NCI-H526 (cell line): ENCODE measurements at regions not wholly inside any gene's neighbourhood (a gene's known extent, or its start where the extent isn't known, plus 50 kb on each side); places are given as distances from the start of the nearest gene placed in this dataset.
"Not testable (repeated sequence)": the region's sequence is repeated elsewhere in the genome, so short reads cannot be mapped to it uniquely, and the experiment has no call there.

Experiments
- DNase-seq, 2 experiments: peaks; one replicate each; lab custom pipeline; 2025; lab: John Stamatoyannopoulos, UW

DNA sequence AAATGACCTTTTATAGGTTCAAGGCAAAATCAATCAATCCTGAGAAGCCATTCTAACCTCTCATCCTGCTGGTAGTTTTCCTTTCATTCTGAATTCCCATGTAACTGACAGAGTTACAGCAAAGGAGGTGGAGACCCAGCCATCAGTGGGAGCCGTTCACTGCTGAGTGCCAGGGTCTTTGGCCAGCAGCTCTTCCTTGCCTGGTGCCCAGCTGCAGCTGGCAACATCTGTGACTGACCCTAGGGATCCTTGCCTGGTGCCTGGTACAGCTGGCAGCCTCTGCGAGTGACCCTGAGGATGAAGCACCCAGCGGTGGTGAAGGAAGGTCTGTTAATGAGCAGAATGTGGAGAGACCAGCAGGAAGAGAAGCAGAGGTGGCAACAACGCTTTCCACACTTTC is 314.6 kb downstream of the THBS2 start:
- no peak for DNase-seq

DNA sequence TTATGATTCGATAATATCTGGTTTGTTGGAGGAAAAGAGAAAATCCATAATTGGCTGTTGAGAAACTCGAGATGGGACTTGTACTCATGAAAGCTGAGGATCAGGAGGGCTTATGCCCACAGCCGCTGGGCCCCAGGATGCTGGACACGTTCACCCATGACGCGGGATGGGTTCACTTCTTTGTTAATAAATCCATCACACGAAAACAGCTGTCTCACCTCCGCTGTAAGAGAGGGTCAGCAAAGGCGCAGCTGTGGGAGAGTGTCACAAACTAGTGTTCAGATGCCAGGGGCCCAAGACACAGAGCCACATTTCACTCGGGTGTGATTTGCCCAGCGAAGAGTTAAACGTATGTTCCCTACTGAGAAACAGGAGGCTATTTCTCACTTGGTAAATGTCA is 315.1 kb downstream of the THBS2 start:
- DNase-seq, result no peak

DNA sequence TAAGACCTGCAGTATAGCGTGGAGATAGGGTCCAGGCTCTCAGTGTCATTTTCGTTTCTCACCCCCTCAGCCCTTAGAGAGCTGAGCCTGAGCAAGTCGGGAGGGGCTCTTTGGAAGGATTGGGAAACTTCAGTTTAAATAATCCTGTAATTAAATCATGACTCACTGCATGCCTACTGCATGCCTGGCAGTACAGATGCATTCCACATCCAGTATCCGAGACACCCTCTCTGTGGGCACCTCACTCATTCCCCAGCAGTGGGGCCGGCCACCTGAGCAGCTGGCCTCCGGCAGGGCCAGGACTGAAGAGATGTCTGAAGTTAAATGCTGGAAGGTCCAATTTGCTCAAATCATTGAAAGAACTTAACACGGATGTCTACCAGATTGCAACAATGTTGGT is 316.6 kb downstream of the THBS2 start:
- DNase-seq, result no peak

DNA sequence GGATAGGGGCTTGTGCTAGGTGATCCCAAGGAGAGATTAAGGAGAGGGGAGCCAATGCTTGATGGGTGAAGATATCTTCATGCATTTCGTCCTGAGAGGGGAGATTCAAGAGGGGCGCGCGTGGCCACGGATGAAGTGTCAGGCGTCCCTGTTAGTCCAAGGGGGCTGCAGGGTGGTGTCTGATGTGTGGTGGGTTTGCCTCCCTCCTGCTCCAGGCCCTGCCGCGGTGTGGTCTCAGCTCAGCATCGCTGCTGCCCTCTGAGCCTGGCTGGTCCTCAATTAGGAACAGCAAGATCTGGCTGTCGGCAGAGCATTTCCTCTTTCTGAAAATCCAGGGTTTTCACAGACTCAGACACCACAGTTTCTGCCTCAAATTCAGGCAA is 318.0 kb downstream of the THBS2 start:
- DNase-seq, result no peak

DNA sequence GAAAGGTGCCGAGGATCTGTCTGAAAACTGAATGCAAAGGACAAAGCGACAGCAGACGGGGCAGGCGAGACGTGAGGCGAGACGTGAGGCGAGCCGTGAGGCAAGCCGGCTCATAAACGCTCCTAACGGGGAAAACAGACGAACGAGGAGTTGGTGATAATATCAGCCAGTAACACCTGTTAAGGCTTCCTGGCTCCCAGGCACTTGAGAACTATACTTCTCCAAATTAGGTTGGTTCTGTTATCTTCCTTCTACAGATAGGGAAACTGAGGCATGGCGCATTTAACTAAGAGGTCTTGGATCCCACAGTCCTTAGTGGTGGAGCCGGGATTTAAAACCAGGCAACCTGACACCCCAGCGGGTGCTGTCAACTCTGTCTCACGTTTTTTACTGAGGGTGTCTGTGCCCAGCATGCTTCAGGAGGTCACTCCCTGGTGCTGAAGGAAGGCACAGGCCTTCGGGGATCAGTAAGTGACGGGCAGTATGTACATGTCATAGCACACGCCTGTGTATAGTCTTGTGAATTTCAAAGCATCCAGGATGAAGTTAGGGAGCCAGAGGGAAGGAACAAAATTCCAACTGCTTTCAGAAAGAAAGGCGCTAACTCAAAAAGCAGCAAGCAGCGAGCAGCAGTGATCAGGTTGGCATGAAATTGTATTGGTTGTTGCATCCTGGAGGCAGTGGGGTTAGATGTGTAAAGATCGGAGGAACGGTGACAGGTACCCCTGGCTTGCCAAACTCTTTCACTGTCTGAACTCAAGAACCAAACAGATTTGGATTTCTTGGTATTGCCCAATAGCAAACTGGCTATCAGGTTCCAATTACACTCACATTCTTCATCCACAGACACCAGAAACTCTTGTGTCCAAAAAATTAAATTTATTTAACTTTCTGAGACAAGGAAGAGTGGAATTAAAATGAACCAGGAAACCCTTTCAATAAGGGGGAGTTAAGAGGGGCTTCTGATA is 318.7 kb downstream of the THBS2 start:
- DNase-seq, result no peak

GRCh38 chr6:168932171-168932570 is 321.5 kb downstream of the THBS2 start:
- DNase-seq, result not testable (repeated sequence)

DNA sequence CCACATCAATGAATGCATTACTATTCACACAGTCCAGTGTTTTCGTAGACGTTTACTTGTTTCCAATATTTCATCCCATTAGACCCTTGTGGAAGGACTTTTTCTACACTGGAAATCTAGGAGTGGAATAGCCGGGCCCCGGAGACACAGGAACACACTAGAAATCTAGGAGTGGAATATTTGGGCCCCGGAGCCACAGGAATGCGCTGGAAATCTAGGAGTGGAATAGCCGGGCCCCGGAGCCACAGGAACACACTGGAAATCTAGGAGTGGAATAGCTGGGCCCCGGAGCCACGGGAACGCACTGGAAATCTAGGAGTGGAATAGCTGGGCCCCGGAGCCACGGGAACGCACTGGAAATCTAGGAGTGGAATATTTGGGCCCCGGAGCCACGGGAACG is 322.6 kb downstream of the THBS2 start:
- DNase-seq, result not testable (repeated sequence)

- DNase-seq, result no peak
These were observed 323.7 kb downstream of the THBS2 start for GRCh38 chr6:168929871-168930450.

- no peak for DNase-seq
These were observed 325.6 kb downstream of the THBS2 start for GRCh38 chr6:168928012-168928411.

- DNase-seq, result no peak
These were observed 326.6 kb downstream of the THBS2 start for GRCh38 chr6:168927026-168927425.

DNA sequence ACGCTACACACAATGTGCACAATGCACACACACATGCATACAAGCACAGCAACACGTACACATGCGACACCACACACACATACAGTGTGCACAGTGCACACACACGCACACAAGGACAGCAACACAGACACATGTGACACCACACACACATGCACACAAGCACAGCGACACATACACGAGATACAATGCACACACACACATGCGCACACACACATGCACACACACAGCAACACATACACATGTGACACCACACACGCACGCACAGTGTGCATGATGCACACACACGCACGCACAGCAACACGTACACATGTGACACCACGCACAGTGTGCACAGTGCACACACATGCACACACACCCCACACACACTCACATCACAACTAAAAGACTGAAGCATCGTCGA is 327.3 kb downstream of the THBS2 start:
- no peak for DNase-seq

- no peak for DNase-seq
These were observed 328.0 kb downstream of the THBS2 start for GRCh38 chr6:168925671-168926070.

DNA sequence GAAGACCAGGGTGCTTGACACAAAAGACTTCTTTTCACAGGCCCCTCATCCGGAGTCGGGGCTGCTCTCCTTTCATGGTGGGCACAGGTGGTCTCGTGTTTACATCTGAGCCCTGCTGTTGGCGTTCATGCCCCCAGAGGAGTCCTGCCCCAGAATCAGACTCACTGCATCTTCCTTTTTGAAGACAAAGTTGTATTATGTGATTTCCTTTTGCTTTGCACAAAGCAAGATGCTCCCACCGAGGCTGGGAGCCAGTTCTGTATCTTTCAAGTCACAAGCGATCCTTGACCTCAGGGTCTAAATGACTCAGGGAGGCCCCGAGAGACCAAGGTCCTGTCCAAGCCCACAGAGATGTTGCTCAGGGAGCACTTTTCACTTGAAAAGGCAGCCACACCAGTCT is 330.5 kb downstream of the THBS2 start:
- no peak for DNase-seq

DNA sequence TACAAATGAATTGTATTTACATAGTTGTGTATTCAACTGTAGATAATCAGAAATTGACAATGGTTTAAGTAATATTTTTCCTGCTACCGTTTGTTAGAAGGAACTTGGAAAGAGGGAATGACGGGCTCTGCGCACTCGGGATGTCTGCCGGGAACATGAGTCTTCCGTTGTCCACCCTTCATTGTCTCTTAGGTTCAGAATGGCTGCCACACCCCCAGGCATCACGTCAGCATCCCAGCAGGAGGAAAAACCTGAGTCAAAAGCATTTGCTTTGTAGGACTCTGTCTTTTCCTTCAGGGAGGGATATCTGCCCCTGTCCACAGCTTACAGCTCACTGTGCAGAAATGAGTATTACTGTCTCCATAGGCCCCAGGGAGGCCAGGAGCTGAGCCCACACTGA is 331.2 kb downstream of the THBS2 start:
- no peak for DNase-seq

- DNase-seq, result no peak
These were observed 333.4 kb downstream of the THBS2 start for GRCh38 chr6:168920289-168920688.

DNA sequence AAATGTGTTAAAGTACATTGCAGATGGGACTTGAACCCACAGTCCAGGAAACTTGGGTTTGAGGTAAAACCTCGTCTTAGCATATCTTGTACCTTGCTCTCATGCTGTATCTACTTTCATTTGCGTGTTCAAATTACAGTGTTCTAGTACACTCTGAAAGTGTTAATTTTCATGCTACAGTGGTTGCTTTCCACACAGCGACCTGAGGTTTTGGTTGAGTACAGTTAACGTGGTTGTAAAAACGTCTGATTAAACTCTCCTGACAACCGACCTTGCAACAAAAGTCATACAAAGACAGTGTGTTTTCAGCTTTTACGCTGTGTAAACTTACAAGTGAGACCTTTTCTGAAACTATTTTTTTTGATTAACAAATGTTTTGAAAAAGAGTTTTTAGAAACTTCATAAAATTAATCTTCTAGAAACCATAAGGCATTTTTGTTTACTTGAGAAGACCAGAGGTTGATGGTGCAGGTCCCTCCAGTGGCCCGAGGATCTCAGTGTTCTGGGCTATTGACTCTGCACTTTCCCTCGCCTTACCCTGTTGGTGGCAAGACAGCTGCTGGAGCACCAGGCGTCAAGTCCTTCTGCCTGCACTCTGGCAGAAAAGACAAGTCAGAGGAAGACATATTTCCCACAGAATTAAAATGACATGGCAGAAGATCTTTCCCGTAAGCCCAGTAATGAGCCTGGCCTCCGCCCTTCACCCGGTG is 334.0 kb downstream of the THBS2 start:
- DNase-seq, result no peak

GRCh38 chr6:168916576-168917211 is 337.0 kb downstream of the THBS2 start:
- DNase-seq, result no peak

- no peak for DNase-seq
These were observed 337.8 kb downstream of the THBS2 start for GRCh38 chr6:168915855-168916254.

DNA sequence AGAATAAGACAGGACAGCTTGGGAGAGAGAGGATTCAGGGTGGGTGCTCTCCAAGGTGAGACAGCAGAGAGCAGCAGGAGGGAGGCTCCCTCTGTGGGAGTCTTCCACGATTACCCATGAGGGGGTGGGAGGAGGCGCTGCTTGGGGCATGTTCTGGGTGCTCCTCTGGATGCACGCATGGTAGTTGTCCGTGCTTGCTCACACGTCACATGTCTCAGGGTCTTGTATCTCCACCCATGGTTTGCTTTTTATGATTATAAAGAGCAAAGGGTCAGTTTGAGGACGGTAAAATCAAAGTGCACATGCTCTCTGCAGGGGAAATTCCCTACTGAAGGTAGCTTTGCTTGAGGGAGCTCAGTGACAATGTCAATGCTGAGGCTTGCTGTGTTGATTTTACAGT is 338.4 kb downstream of the THBS2 start:
- DNase-seq, result no peak

GRCh38 chr6:168913866-168914469 is 339.7 kb downstream of the THBS2 start:
- no peak for DNase-seq

DNA sequence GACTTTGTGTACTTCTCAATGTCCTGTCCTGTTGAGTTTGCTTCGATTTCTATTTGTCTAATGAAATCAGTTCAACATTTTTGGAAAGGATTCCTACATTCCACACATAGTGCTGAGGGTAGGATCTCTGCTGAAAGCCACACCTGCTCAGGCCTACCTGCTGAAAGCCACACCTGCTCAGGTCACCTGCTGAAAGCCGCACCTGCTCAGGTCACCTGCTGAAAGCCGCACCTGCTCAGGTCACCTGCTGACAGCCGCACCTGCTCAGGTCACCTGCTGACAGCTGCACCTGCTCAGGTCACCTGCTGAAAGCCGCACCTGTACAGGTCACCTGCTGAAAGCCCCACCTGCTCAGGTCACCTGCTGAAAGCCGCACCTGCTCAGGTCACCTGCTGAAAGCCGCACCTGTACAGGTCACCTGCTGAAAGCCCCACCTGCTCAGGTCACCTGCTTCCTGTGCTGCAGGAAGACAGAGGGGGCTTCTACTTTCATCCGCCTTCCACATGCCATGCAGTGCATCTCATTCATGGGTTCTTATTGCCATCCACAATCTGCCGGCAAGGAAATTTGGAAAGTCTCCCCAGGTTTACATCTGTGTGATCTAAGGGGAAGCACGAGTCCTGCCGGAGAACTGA is 340.3 kb downstream of the THBS2 start:
- not testable (repeated sequence) for DNase-seq

DNA sequence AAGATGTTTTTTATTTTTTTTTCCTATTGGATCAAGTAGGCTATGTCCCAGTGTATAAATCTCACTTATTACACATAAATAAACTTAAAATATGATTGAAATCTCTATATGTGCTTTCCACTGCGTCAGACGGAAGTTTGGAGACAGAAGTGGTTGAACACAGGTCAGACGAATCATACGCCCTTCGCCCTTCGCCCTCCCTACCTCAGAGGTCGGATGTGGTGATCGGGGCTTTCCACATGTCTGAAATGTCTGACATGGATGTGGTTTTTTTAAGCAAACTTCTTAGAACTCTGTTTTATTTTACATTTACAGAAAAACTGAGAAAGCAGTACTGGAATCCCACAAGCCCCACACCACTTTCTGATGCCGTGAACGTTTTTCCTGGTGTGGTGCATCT is 344.4 kb downstream of the THBS2 start:
- no peak for DNase-seq
